Stimulated activated CD4-positive, alpha-beta T cell treated with anti-CD3 and anti-CD28 coated beads, Interleukin-12 subunit alpha, Interleukin-12 subunit beta, amount 100 ng/mL, for 24 hours (primary cell): ENCODE measurements at regions not wholly inside any gene's neighbourhood (a gene's known extent, or its start where the extent isn't known, plus 50 kb on each side); places are given as distances from the start of the nearest gene placed in this dataset.
"Not testable (repeated sequence)": the region's sequence is repeated elsewhere in the genome, so short reads cannot be mapped to it uniquely, and the experiment has no call there.

Experiments used
- DNase-seq, 2 experiments: peaks; one replicate each; pipeline ENCODE4 v3.0.0-alpha.2; 2020; ENCODE audit warnings: low read depth in 2 of 2

DNA sequence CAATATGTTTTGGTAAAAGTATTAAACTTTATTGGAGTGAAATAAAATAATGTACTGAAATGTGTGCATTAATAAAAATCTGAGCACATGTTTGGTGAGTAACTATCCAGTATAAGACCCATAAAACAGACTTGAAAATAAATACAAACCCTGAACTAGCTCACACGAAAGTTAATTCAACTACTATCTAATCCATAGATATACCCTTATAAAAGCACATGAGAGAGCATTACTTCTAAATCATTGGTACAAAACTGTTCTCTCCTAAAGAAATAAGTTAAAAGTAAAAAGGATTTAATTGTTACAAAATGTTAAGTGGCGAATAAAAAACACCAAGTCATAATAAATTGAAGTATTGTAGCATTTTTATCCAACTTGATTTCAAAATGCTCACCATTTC, 295.6 kb downstream of the PTPRC start:
- DNase-seq, result no peak

DNA sequence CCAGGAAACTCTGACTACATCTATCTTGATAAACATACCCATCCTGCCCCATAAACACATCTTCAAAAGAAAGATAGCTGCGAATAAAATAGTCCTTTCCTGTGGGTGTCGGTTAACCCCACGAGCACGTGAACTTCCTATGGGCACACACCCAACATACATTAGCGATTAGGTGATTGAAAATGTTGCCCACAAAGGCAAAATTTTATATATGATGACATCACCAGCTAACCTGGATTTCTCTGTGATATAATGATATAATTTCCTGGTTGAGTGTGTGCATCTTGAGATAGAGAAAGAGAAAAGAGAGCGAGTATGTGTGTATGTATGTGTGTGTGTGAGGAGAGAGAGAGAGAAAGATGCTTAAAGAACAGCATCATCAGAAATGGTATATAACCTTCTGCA, 296.1 kb downstream of the PTPRC start:
- peak; percentile 15 to 22 for DNase-seq

DNA sequence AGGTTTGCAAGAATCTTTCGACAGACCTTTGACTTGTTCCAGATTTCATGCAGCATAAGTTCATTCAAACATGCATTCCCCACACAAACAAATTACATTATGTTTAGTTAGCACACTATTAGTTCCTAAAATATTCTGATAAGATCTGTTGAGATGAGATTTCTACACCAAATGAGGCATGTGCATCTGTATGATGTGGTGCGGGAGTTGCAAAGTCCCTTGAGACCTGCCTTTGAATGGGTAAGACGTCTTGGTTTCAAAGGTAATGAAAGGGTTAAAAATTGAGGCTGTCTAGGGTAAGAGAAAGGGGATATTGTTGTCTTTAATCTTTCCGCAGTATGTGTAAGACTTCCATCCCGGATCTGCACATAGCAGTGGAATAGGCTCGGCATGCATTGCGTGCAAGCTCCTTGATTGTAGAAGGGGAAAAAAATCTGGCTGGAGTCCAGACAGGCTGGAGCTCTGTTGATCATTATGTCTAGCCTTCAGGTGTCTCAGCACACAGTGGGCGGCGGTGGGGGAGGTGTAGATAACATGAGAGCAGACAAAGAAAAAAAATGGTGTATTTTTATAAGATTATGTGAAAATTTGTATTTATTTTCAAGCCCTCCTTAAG, 296.6 kb downstream of the PTPRC start:
- peak; percentile 35 to 48 for DNase-seq

DNA sequence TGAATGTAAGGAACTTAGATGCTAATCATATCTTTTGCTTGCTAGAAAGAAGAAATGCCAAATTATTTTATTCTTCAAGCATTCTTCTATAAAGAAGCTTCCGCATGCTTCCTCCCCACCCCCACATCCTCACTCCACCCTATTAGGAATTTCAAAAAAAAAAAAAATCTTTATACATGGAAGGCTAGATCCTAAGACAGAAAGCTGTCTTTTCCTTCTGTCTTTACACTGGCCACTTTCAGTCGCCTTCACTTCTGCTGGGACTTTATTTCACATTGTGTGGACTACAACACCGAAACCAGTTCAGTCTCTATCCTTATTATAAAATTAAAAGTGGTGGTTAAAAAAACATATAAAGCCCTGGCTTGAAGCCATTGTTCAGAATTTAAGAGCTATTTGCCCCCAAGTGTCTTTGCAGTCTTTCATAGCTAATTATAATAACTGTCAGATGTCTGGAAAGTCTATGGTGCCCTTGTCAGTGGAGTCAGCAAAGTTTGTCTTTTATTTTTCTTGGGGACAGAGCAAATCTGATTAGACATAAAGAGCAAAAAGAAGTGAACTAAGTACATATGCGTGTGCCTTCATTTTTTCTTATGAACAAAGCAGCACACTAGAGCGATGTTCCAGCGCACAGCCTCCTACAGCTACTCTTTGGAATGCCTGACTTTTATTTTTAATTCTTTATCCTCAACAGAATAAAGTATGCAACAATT, 297.7 kb downstream of the PTPRC start:
- no peak for DNase-seq

DNA sequence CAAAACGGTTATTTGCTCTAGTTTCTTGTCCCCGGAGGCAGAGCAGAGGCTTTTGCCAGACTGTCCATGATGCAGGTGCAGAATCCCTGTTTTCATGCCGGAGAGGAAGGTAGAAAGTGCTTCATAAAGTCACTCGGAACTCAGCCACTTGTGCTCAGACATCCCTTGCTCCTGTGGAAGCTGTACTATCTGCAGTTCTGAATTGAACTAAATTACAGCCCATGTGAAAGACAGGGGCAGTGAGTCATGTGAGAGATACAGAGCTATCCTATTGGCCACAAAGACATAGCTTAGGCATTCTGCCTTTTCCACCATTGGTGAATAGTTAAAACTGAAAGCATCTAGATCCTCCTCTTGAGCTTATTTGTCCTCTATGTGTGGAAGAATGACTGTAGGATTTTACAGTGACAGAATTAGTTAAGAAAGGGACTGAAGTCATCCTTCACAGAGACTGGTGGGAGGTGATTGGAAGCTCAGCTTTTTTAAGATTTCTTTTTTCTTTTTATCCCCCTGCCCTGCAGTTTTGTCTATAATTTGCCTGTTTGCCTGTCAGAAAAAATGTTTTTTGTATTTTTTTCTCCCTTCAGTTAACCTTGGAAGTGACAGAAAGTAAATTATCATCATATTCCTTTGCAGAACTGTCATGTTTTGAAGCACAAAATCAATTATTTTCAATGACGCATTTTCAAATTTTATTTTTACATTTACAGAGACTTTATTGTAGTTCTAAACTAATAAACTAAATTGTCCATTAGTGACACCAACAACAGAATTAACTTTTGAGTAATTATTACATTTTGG, 298.6 kb downstream of the PTPRC start:
- DNase-seq, result peak in 1 of 2 experiments; percentile 8

DNA sequence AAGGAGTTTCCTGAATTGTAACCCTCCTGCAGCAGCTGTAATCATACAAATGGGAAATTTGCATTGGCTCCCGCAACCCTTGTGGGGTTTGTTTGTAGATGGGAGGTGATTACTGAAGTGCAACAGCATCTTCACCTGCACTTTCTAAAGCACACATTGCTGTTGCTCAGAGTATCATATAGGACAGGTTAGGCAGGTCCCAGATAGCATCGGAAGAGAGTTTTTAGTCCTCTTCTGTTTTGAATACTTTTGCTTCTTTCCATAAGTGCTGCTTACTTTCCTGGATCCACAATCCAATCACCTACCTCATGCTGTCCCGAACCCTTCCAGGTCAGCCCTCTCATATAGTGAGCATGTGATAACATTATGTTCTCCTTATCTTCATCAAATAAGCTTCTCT, 300.4 kb downstream of the PTPRC start:
- DNase-seq, result no peak

DNA sequence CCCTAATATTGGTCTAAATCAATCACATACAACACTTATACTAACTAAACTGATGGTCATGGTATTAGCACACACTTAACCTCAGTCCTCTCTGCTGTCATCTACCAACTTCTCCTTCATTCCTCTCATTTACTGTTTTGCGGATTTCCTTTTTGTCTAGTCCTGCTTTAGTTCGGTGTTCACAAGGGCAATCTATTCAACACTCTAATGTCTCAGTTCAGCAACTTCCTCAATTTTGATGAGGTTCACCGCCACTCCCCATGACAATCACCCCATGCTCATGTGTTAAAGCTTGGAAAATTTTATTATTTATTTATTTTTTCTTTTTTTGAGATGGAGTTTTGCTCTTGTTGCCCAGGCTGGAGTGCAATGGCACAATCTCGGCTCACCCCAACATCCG, 301.1 kb downstream of the PTPRC start:
- DNase-seq, result no peak

DNA sequence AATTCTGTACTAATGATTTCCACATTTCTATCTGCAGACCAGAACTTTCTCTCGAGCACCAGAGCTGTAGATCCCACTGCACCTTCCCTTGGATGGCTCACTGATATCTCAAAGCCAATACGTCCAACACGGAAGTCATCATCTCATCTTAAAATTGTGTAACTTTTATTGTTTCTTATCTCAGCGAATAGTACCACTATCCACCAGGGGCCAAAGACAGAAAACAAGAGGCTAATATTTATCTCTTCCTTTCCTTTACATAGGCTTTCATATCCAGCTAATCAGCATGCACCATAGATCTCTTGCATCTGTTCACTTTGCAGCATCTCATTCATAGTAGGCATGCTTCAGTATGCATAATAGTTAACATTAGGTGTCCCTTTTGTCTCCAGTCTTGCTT, 303.6 kb downstream of the PTPRC start:
- no peak for DNase-seq

DNA sequence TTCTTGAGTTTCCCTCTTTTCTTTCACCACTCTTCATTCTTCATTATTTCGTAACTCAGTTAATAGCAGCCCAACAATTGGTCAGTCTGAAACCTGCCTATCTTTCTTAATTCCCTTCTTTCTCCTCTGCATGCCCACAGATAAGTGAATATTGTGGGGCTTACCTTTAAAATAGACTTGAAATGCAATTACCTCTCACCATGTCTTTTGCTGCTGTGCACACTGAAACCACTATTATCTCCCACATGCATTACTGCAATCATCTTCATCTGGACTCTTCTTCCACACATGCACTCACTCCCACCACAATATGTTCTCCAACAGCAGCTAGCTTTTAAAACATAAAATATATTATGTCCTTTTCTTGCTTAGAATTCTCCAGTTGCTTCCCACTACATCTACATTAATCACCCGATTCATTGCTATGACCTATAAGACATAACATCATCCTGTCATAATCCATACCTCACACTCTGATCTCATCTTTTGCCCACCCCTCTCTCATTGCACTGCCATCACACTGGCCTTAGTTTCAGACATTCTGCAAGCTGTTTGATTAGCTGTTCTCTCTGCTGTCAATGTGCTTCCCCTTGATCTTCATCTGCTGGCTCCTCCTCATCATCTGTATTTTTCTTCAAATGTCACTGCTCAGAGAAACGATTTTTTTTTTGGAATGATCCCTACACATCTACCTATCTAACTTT, 304.8 kb downstream of the PTPRC start:
- DNase-seq, result no peak

DNA sequence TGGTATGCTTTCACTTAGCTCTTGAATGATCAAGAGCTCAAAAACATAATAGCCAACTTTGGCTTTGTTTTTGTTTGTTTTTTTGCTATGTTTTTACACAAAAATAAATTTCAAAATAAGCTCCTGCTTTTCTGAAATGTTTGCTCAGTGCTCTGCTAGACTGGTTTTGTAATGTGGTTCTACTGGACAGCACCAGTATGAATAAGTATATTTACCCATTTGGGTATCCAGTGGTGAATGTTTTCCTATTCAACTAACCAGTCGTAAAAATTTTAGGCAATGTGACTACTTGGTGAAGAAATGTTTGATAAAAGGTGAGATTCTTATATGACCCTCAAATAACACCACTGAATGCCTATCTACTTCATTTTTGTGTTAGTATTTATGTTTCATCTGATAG, 308.6 kb downstream of the PTPRC start:
- no peak for DNase-seq

DNA sequence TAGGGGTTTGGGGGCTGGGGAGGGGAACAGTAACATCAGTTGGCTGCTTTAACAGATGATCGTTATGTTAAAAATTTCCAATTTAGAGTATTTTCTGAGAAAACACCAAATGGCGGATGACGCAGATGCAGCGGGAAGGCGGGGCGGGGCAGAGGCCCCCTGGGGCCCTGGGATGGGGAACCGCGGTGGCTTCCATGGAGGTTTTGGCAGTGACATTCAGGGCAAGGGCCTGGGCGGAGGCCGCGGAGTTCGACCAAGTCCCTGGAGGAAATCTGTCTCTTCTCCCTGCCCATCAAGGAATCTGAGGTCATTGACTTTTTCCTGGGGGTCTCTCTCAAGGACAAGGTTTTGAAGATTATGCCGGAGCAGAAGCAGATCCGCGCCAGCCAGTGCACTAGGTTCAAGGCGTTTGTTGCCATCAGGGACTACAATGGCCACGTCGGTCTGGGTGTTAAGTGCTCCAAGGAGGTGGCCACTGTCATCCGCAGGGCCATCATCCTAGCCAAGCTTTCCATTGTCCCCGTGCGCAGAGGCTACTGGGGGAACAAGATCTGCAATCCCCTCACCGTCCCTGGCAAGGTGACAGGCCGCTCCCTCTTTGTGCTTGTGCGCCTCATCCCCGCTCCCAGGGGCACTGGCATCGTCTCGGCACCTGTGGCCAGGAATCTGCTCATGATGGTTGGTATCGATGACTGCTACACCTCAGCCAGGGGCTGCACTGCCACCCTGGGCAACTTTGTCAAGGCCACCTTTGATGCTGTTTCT, 310.2 kb downstream of the PTPRC start:
- DNase-seq, result no peak

DNA sequence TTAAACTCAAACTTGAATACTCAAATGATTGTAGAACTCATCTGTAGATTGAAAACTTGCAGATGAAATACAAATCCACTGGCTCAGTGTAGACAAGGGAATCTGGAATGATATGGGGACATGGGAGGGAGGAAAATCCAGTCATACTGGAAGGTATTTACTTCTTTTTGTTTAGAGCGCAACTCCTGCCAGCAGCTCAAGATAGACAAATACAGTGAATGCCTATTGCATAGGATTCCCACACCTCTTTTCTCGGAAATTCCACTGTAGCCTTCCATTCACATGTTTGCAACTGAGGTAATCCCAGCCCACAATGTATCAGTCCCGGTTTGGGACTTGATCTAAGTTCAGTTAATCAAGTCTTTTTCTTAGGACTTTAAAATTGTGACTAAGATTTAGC, 311.2 kb downstream of the PTPRC start:
- DNase-seq, result no peak

DNA sequence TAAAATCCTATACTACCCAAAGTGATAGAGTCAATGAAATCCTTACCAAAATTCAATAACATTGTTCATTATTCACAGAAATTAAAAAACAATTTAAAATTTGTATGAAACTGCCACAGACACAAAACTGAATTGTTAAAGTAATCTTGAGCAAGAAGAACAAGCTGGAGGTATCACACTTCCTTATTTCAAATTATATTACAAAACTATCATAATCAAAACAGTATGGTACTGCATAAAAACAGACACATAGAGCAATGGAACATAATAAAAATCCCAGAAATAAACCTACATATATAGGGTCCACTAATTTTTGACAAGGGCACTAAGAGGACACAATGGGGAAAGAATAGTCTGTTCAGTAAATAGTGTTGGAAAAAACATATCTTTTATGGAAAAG, 316.2 kb downstream of the PTPRC start:
- DNase-seq, result no peak

DNA sequence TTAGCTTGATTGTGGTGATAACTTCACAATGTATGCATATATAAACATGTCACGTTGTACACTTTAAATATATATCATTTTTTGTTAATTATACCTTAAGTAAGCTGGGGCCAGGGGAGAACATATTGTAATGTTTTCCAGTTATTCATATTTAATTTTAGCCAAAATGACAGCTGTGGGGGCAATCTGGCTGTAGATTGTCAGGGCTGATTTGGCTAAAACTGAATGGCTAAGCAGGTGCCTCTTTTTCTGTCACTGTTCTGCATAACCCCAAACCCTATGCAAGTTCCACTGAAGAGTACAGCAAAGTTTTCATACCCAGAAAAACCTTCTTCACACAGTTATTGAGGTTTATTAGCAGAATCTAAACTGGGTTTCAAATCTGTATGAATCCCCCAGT, 318.2 kb downstream of the PTPRC start:
- DNase-seq, result no peak

DNA sequence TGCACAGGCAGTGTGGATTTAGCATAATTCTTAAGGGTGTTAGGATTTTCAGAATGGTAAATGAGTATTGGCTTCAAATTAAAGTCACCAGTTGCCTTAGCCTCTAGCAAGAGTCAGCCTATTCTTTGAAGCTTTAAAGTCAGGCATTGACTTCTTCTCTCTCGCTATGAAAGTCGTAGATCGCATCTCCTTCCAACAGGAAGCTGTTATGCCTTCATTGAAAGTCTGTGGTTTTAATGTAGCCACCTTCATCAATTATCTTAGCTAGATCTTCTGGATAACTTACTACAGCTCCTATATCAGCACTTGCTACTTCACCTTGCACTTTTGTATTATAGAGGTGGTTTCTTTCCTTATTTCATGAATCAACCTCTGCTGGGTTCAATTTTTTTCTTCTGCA, 320.2 kb downstream of the PTPRC start:
- DNase-seq, result no peak

DNA sequence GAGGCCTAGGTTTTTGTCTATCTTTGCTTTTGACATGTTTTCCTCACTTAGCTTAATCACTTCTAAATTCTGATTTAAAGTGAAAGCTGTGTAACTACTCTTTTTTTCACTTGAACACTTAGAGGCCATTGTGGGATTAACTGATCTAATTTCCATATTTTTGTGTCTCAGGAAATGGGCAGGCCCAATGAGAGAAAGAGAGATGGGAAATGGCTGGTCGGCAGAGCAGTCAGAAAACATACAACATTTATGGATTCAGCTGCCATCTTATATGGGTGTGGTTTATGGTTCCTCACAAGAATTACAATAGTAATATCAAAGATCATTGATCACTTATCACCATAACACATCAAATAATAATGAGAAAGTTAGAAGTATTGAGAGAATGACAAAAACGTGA, 320.8 kb downstream of the PTPRC start:
- DNase-seq, result no peak

DNA sequence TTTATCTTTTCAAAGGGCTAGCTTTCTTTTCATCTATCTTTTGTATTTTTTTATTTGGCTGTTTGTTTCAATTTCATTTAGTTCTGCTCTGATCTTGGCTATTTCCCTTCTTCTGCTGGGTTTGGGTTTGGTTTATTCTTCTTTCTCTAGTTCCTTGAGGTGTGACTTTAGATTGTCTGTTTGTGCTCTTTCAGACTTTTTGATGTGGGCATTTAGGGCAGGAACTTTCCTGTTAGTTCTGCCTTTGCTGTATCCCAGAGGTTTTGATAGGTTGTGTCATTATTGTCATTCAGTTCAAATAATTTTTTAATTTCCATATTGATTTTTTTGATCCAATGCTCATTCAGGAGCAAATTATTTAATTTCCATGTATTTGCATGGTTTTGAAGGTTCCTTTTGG, 325.0 kb downstream of the PTPRC start:
- not testable (repeated sequence) for DNase-seq

DNA sequence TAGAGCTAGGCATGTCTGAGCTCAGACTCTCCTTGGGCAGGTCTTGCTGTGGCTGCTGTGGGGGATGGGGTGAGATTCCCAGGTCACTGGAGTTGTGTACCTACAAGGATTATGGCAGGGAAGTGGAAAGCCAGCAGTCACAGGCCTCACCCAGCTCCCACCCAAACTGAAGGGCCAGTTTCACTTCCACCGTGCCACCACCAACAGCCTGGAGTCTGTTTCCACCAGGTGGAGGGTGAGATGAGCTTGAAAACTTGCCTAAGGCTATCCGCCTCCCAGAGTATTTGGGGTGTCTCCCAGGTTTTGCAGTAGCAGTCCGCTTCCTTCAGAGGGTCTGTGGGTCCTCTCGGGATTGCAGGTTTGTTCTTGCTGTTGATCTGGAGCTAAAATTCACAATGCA, 327.7 kb downstream of the PTPRC start:
- no peak for DNase-seq

DNA sequence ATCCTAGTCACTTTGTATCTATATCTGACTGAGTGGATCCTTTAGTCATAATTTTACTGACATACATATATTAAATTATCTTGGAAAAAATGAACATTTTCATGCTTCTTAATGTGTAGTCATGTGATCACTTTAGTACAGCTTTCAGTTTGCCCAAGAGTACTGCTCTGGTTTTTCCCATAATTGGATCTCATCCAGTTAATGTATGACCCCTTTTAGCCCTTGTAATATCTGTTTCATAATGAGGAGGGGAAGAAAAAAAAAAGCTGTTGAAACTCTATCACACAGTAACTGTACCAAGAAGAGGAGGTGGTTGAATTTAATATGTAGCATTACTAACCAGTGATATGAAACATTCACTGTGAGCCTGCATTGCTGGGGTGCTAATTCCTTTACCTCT, 328.7 kb downstream of the PTPRC start:
- no peak for DNase-seq

DNA sequence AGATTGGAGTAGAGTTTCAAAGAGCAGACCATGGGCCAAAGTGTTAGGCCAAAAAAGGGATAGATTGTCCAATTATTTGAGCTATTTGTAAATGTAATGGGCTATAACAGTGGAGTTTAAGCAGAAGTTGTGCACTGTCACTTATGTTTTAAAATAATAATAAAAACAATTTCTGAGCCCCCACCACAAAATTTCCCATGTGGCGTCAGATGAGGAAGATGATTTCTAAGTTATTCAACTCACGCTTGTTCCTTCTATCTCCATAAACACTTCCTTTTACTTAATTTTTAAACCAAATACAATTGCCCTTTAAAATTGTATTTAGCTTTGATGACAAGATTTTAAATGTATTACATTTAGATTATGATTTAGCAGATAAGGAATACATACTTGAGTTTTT, 330.0 kb downstream of the PTPRC start:
- DNase-seq, result no peak

DNA sequence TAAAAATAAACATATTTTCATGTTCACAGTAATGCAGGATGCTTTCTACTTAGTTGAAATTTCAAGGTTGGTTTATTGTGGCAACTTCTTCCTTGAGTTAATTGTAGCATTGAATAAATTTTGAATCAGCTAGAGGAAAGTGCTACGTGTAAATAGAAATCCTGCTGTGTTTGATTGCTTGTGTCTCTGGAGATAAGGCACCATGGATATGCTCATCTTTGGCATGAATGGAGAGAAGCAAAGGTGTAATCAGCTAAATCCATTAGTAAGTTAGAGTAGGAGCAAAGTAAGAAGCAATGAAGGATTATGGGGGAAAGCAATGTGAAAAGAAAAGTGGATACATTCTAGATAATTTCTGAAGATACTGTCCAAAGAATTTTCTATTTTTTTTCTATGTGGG, 331.1 kb downstream of the PTPRC start:
- DNase-seq, result no peak

DNA sequence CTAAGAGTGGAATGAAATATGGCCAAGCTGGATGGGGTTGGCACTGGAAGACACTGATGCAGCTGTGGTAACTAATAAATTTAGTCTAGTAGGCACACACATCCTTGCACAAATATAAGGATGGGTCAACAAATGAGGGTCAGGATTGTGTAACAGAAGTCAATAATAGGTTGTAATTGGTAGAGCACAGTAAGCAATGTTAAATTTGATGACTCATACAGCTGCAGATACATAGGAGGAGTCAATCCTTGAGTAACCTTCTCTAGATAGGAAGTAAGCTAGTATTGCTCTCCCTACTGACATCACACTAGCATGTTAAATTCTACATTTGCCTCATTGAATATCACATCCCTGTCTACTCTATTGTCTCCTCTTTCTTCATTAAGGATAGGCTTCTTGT, 332.1 kb downstream of the PTPRC start:
- DNase-seq, result no peak
